ENCODE measurements at regions not wholly inside any gene's neighbourhood (a gene's known extent, or its start where the extent isn't known, plus 50 kb on each side); places are given as distances from the start of the nearest gene placed in this dataset.

GRCh38 chr2:217120429-217120828 lies 260.6 kb upstream of the TNP1 start:
- DNase-seq (ENCODE audit: low read depth in 2 of 2): no peak

GRCh38 chr2:217118559-217119284 lies 258.9 kb upstream of the TNP1 start:
- no peak for DNase-seq (ENCODE audit: low read depth in 2 of 2)

GRCh38 chr2:217117523-217117922 lies 257.7 kb upstream of the TNP1 start:
- DNase-seq (ENCODE audit: low read depth in 2 of 2): no peak

- DNase-seq (ENCODE audit: low read depth in 2 of 2): no peak
These were observed 256.7 kb upstream of the TNP1 start for GRCh38 chr2:217116610-217117009.

GRCh38 chr2:217114117-217114516 lies 254.3 kb upstream of the TNP1 start:
- DNase-seq (ENCODE audit: low read depth in 2 of 2): no peak

GRCh38 chr2:217113491-217113890 lies 253.6 kb upstream of the TNP1 start:
- DNase-seq (ENCODE audit: low read depth in 2 of 2): no peak

GRCh38 chr2:217110550-217110949 lies 250.7 kb upstream of the TNP1 start:
- DNase-seq (ENCODE audit: low read depth in 2 of 2): no peak

GRCh38 chr2:217108575-217109027 lies 248.7 kb upstream of the TNP1 start:
- no peak for DNase-seq (ENCODE audit: low read depth in 2 of 2)

GRCh38 chr2:217108086-217108485 lies 248.2 kb upstream of the TNP1 start:
- no peak for DNase-seq (ENCODE audit: low read depth in 2 of 2)

GRCh38 chr2:217107480-217107879 lies 247.6 kb upstream of the TNP1 start:
- no peak for DNase-seq (ENCODE audit: low read depth in 2 of 2)

- DNase-seq (ENCODE audit: low read depth in 2 of 2): no peak
These were observed 246.8 kb upstream of the TNP1 start for GRCh38 chr2:217106650-217107014.

GRCh38 chr2:217105733-217106649 lies 246.1 kb upstream of the TNP1 start:
- DNase-seq (ENCODE audit: low read depth in 2 of 2): peak; percentile 89 to 90

GRCh38 chr2:217103752-217104545 lies 244.1 kb upstream of the TNP1 start:
- peak; percentile 49 to 50 for DNase-seq (ENCODE audit: low read depth in 2 of 2)

- DNase-seq (ENCODE audit: low read depth in 2 of 2): no peak
These were observed 243.1 kb upstream of the TNP1 start for GRCh38 chr2:217102956-217103355.

- DNase-seq (ENCODE audit: low read depth in 2 of 2): no peak
These were observed 242.1 kb upstream of the TNP1 start for GRCh38 chr2:217101972-217102371.

GRCh38 chr2:217099561-217099960 lies 239.7 kb upstream of the TNP1 start:
- no peak for DNase-seq (ENCODE audit: low read depth in 2 of 2)

GRCh38 chr2:217098435-217098834 lies 238.6 kb upstream of the TNP1 start:
- DNase-seq (ENCODE audit: low read depth in 2 of 2): no peak

- DNase-seq (ENCODE audit: low read depth in 2 of 2): no peak
These were observed 237.5 kb upstream of the TNP1 start for GRCh38 chr2:217097346-217097745.

GRCh38 chr2:217096474-217097225 lies 236.8 kb upstream of the TNP1 start:
- no peak for DNase-seq (ENCODE audit: low read depth in 2 of 2)

GRCh38 chr2:217095511-217096205 lies 235.8 kb upstream of the TNP1 start:
- no peak for DNase-seq (ENCODE audit: low read depth in 2 of 2)

Measured in fibroblast of skin of left biceps (primary cell).